Kidney tubule cell (primary cell): ENCODE measurements at regions not wholly inside any gene's neighbourhood (a gene's known extent, or its start where the extent isn't known, plus 50 kb on each side); places are given as distances from the start of the nearest gene placed in this dataset.

ENCODE experiments used
- DNase-seq: peaks from one replicate; pipeline ENCODE4 v3.0.0-alpha.2; 2018; ENCODE audit warnings: low spot score

GRCh38 chr15:85977586-85977985 is 102.1 kb upstream of the AGBL1 start:
- DNase-seq: no peak

GRCh38 chr15:85979929-85980328 is 99.7 kb upstream of the AGBL1 start:
- no peak for DNase-seq

DNA sequence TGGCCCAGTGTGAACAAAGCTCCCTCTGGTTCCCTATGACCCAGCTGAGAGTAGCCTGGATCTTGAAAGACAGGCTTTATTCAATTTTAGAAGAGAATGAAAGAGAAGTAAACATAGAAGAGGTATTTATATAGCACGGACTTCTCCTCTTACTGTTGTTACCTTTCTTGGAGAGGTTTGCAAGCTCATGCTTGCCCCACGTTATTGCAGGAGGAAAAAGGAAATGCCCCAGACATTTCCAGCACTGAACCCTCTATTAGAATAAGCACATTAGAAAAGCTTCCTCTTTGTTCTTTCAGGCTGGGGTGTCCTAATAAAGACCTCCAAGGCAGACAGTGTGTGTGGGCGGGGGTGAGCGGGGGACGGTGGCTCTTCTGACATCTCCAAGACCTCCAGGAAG is 98.7 kb upstream of the AGBL1 start:
- DNase-seq: no peak

- DNase-seq: no peak
These were observed 95.4 kb upstream of the AGBL1 start for GRCh38 chr15:85984241-85984640.

DNA sequence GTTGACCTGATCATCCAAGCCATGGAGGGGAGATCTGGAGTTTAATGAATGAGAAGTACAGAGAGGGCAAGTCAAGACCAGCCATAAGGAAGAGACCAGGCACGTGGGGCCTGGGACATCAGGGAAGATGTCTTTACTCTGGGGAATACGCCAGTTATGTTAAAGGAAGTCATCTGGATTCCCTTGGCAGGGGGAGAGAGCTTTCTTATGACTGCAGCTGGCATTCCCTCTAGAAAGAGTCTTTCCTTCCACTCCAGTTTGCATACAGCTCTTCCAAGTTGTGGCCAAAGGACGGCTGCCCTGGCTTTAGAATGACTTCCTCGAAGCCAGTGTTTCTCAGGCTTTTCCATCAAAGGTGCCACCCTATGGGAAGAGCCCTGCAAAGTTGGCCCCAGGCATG is 93.6 kb upstream of the AGBL1 start:
- no peak for DNase-seq

GRCh38 chr15:85986741-85987140 is 92.9 kb upstream of the AGBL1 start:
- DNase-seq: no peak

- no peak for DNase-seq
These were observed 90.9 kb upstream of the AGBL1 start for GRCh38 chr15:85988741-85989140.

- DNase-seq: no peak
These were observed 87.4 kb upstream of the AGBL1 start for GRCh38 chr15:85992224-85992623.

DNA sequence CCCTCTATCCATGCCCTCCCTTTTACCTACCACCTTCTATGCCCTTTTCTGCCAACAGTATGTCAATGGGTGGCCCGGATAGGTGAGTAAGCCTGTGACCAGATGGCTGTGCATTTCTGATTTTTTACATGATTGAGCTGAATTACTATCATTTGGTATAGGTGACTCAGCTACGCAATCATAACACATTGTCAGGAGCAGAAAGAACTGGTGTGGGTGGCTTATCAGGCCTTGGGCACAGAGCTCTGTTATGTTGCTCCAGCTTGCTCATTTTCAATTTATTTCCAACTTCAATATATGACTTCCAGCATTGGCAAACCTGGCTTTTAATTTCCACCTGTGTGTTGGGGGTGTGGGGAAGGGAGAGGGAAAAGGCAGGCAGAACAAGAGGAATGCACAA is 86.6 kb upstream of the AGBL1 start:
- DNase-seq: no peak

GRCh38 chr15:85997618-85998017 is 82.1 kb upstream of the AGBL1 start:
- DNase-seq: no peak

- DNase-seq: no peak
These were observed 80.0 kb upstream of the AGBL1 start for GRCh38 chr15:85999658-86000057.

GRCh38 chr15:86001200-86001599 is 78.5 kb upstream of the AGBL1 start:
- DNase-seq: no peak

GRCh38 chr15:86002444-86002843 is 77.2 kb upstream of the AGBL1 start:
- no peak for DNase-seq

- no peak for DNase-seq
These were observed 75.6 kb upstream of the AGBL1 start for GRCh38 chr15:86004061-86004460.

- no peak for DNase-seq
These were observed 73.1 kb upstream of the AGBL1 start for GRCh38 chr15:86006546-86006945.

DNA sequence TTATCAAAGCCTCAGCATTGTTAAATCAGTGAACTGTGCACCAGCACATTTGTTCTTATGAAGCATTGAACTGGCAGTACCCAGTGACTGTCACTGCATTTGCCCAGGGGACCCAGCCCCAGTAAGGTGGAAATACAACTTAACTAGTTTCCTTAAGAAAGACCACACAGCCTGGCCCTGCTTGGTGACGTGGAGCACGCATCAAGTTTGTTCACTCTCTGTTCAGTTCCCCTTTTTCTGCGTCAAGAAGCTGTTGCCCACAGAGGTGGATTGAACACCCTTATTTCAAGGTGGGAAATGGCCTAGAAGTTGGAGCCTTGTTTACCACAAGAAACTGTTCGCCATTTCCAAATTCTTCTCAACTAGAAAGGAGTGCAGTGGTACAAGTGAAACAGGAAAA is 69.9 kb upstream of the AGBL1 start:
- DNase-seq: no peak

DNA sequence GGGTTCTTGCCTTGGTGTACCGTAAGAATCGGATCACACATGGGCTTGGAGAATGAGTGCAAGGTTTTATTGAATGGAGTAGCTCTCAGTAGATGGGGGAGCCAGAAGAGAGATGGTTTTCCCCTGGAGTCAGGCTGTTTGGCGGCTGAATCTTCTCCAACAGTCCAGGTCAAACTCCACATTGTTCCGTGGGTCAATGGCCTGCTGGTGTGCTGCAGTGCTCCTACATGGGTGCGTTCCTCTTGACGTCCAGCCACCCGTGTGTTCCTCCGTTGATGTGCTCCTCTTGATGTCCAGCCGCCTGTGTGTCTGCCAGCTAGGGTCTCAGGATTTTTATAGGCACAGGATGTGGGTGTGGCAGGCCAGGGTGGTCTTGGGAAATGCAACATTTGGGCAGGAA is 69.3 kb upstream of the AGBL1 start:
- DNase-seq: no peak

DNA sequence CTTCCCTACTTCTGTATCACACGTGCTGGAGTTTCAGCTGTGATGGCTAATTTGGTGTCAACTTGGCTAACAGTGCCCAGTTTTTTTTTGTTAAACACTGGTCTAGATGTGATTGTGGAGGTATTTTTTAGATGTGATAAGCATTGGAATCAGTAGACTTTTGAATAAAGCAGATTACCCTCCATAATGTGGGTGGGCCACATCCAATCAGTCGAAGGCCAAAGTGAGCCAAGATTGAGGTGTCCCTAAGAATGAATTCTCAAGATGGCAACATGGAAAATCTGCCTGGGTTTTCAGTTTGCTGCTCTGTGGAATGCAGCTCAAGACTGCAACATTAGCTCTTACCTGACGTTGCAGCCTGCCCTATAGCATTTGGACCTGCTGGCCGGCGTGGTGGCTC is 68.8 kb upstream of the AGBL1 start:
- no peak for DNase-seq

DNA sequence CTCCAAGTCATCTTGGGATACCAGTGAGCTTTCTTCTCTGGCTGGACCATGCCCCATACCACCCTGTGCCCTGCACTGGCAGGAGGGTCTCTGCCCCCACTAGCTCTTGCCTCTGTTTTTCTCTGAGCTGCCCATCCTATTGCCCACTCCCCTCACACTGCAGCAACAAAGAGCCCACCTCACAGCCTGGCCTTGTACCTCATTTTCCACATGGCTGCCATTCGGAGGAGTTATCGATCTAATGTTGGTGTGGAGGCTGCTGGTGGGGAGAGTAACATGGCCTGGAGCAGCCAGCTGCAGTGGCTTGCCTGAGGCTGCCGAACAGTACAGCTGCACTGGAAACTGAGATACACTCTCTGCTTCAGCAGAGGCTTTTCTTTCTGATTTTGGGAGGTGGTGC is 65.7 kb upstream of the AGBL1 start:
- DNase-seq: no peak

- no peak for DNase-seq
These were observed 62.9 kb upstream of the AGBL1 start for GRCh38 chr15:86016750-86017149.

- no peak for DNase-seq
These were observed 61.0 kb upstream of the AGBL1 start for GRCh38 chr15:86018679-86019078.

DNA sequence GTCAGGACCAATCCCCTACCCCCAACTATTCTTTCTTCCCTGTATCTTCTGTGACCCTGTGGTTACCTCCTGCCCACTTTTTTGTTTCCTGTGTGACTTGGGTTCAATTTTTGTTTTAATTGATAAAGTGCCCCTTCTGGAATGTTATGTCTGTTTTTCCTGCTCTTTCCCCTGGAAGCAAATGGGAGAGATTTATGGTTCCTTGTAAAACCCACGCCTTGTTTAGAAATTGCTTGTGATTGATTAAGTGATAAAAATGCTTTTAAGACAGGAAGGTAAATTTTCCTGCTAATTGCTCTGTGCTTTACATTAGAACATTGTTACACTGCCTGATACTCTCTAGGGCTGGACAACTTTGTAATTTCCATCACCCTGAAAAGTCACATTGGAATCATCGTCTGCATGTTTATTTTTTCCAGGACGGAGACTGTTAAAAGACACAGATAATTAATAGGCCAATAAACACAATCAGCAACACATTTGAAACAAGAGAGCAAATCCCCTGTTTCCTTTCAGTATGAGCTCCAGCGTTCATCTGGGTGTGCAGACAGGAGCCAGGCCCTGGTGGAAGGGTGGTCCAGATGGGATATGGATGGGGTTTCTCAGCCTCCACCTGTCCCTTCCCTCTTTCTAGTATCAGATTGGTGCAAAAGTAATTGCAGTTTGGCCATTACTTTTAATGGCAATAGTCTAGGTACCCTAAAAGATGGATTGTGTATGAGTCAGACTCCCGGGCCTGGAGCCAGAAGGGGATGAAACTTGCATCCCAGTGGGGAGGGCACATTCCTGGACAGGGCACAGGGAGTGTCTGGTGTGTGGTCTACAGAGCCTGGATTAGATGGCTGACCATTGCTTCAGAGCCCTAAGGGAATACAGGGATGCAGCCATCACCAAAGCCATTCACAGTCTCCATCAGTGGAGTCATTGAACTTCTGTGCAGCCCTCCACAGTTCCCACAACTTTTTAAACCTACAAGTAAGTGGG is 58.1 kb upstream of the AGBL1 start:
- DNase-seq: peak; percentile 41

GRCh38 chr15:86028961-86029360 is 50.7 kb upstream of the AGBL1 start:
- no peak for DNase-seq
